Endothelial cell (in vitro differentiated cells): ENCODE measurements at regions not wholly inside any gene's neighbourhood (a gene's known extent, or its start where the extent isn't known, plus 50 kb on each side); places are given as distances from the start of the nearest gene placed in this dataset.

Experiments used
- DNase-seq: peaks from one replicate; pipeline ENCODE4 v3.0.0; 2021; ENCODE audit warnings: low spot score
- H3K27ac Mint-ChIP-seq: one replicate; pipeline ENCODE4 v1.8.0; 2021; ENCODE audit warnings: mixed read lengths, inconsistent platforms; ENCODE audit not compliant: unreplicated experiment
- H3K27me3 Mint-ChIP-seq: one replicate; pipeline ENCODE4 v1.8.0; 2021; ENCODE audit warnings: mild to moderate bottlenecking, moderate library complexity, mixed read lengths, inconsistent platforms; ENCODE audit not compliant: unreplicated experiment
- H3K36me3 Mint-ChIP-seq: one replicate; pipeline ENCODE4 v1.8.0; 2021; ENCODE audit warnings: mild to moderate bottlenecking, low read depth, mixed read lengths, inconsistent platforms; ENCODE audit not compliant: unreplicated experiment
- H3K4me1 Mint-ChIP-seq: one replicate; pipeline ENCODE4 v1.8.0; 2021; ENCODE audit warnings: mild to moderate bottlenecking, mixed read lengths, inconsistent platforms; ENCODE audit not compliant: unreplicated experiment
- H3K4me3 Mint-ChIP-seq: one replicate; pipeline ENCODE4 v1.8.0; 2021; ENCODE audit warnings: mild to moderate bottlenecking, mixed read lengths, inconsistent platforms; ENCODE audit not compliant: unreplicated experiment
- H3K9me3 Mint-ChIP-seq: one replicate; pipeline ENCODE4 v1.8.0; 2021; ENCODE audit warnings: mixed read lengths, inconsistent platforms; ENCODE audit not compliant: unreplicated experiment
- CTCF ChIP-seq: fragments of 200-600 bp; sonication (generic); IDR thresholded peaks from one replicate; pipeline ENCODE4 v1.5.0; 2021; ENCODE audit warnings: antibody characterized with exemption; ENCODE audit not compliant: unreplicated experiment

GRCh38 chr1:57597036-57597435 lies 173.2 kb upstream of the DAB1 start:
- DNase-seq, result no peak
- Mint-ChIP-seq H3K27me3 (peaks cover 1% of the 10 kb centered on the region), H3K4me1 (peaks cover 10% of the 10 kb centered on the region), H3K9me3 (no peaks in the 10 kb centered on the region), H3K4me3 (no peak overlapping the region), H3K27ac (no peak overlapping the region), H3K36me3 (no peaks in the 10 kb centered on the region)
- no peak for TF ChIP-seq CTCF

GRCh38 chr1:57594002-57594401 lies 170.1 kb upstream of the DAB1 start:
- Mint-ChIP-seq H3K4me1 (peaks cover 4% of the 10 kb centered on the region), H3K36me3 (no peaks in the 10 kb centered on the region), H3K9me3 (no peaks in the 10 kb centered on the region), H3K27me3 (peaks cover 1% of the 10 kb centered on the region), H3K4me3 (no peak overlapping the region), H3K27ac (no peak overlapping the region)
- TF ChIP-seq CTCF, result no peak
- DNase-seq, result no peak

GRCh38 chr1:57591842-57592241 lies 168.0 kb upstream of the DAB1 start:
- no peak for DNase-seq
- Mint-ChIP-seq H3K4me1 (peaks cover under 1% of the 10 kb centered on the region), H3K9me3 (no peaks in the 10 kb centered on the region), H3K27me3 (peaks cover 1% of the 10 kb centered on the region), H3K4me3 (no peak overlapping the region), H3K27ac (no peak overlapping the region), H3K36me3 (no peaks in the 10 kb centered on the region)
- no peak for TF ChIP-seq CTCF

- no peak for TF ChIP-seq CTCF
- H3K27me3 Mint-ChIP-seq, result no peaks in the 10 kb centered on the region
- no peaks in the 10 kb centered on the region for H3K9me3 Mint-ChIP-seq
- no peak overlapping the region for H3K27ac Mint-ChIP-seq
- H3K36me3 Mint-ChIP-seq, result no peaks in the 10 kb centered on the region
- DNase-seq, result no peak
- no peaks in the 10 kb centered on the region for H3K4me1 Mint-ChIP-seq
- no peak overlapping the region for H3K4me3 Mint-ChIP-seq
Observed at GRCh38 chr1:57590978-57591377, 167.1 kb upstream of the DAB1 start.

GRCh38 chr1:57586842-57587241 lies 163.0 kb upstream of the DAB1 start:
- Mint-ChIP-seq H3K4me1 (no peaks in the 10 kb centered on the region), H3K4me3 (no peak overlapping the region), H3K27me3 (no peaks in the 10 kb centered on the region), H3K9me3 (no peaks in the 10 kb centered on the region), H3K27ac (no peak overlapping the region), H3K36me3 (no peaks in the 10 kb centered on the region)
- no peak for DNase-seq
- TF ChIP-seq CTCF, result no peak
